H1 (cell line): ENCODE measurements at regions not wholly inside any gene's neighbourhood (a gene's known extent, or its start where the extent isn't known, plus 50 kb on each side); places are given as distances from the start of the nearest gene placed in this dataset.

Source experiments
- CBX8 ChIP-seq: fragments of 300-800, 300-1000 bp; sonication (generic); IDR thresholded peaks from 2 replicates; pipeline ENCODE4 v1.7.1; 2016; ENCODE audit warnings: low read depth, low read length, borderline replicate concordance
- EZH2 ChIP-seq: fragments of 200-600 bp; sonication (generic); IDR thresholded peaks from 2 replicates; pipeline ENCODE4 v1.7.1; 2012; ENCODE audit warnings: low read depth, mild to moderate bottlenecking, moderate library complexity, low read length, inconsistent platforms; ENCODE audit not compliant: severe bottlenecking
- RBBP5 ChIP-seq: IDR thresholded peaks from 2 replicates; pipeline ENCODE4 v1.7.1; 2012; ENCODE audit warnings: low read depth, mild to moderate bottlenecking, inconsistent platforms, low read length, moderate library complexity, borderline replicate concordance
- SRF ChIP-seq: IDR thresholded peaks from 2 replicates; pipeline ENCODE4 v1.6.1; 2011; ENCODE audit warnings: mild to moderate bottlenecking, low read depth, low read length, moderate library complexity
- TF ChIP-seq, protein P1 (sequence below): IDR thresholded peaks from 2 replicates; pipeline ENCODE4 v1.6.1; 2011; ENCODE audit warnings: low read depth, mild to moderate bottlenecking, low read length; ENCODE audit not compliant: insufficient read depth

DNA sequence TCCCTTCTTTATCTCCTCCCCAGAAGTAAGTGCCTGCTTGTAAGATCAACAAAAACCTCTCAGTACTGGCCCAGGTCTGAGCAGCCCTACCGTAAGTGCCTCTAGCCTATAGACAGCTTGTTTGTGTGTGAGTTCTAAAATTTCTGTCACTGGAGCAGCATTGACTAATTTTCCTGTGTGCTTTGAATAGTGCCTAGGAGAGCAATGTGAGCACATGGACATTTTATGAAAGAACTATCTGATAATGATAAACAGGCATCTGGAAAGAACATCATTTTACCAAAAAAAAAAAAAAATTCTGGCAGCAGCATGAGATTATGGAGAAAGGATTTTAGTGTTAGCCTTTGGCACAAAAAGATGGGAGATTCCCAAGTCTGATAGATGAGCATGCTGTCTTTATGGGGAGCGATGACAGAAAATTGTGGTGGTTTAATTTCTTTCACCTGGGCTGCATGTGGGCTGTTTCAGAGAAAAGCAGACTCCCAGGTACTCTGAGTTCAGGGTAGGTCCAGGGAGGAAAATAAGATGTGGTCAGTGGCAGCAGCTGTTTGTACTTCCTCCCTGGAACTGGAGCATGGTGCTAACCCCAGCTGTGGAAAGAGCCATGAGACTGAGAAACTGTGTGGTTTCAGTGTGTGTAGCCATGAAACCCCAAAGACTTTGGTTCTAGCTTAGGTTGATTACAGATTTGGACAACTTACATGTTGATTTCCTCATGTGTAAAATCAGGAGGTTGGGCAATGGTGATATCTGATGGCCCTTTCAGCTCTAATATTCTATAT is 419.9 kb downstream of the NTRK2 start (continued):
- TF ChIP-seq, protein P1, sequence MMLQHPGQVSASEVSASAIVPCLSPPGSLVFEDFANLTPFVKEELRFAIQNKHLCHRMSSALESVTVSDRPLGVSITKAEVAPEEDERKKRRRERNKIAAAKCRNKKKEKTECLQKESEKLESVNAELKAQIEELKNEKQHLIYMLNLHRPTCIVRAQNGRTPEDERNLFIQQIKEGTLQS: no peak
- no peak for TF ChIP-seq SRF
- TF ChIP-seq CBX8: no peak
- TF ChIP-seq EZH2: no peak
- no peak for TF ChIP-seq RBBP5
